Bronchial epithelial cell (primary cell): ENCODE measurements at regions not wholly inside any gene's neighbourhood (a gene's known extent, or its start where the extent isn't known, plus 50 kb on each side); places are given as distances from the start of the nearest gene placed in this dataset.

Experiments used
- DNase-seq: peaks from one replicate; pipeline ENCODE4 v3.0.0-alpha.2; 2010; ENCODE audit warnings: low read depth
- FAIRE-seq: peaks from 2 replicates; lab custom pipeline; 2011; peaks lifted over from hg19 to GRCh38; lab: Jason Lieb, UNC
- H3K27me3 ChIP-seq: 2 replicates; pipeline ENCODE4 v1.5.1; 2011; ENCODE audit warnings: low read length; ENCODE audit not compliant: control insufficient read depth, insufficient read depth
- H3K36me3 ChIP-seq: 2 replicates; pipeline ENCODE4 v1.5.1; 2011; ENCODE audit warnings: low read length; ENCODE audit not compliant: control insufficient read depth, insufficient read depth
- H3K4me3 ChIP-seq: 2 replicates; pipeline ENCODE4 v1.5.1; 2011; ENCODE audit warnings: mild to moderate bottlenecking, low read depth, low read length, control low read depth
- TF ChIP-seq, protein P1 (sequence below): IDR thresholded peaks from 2 replicates; pipeline ENCODE4 v1.5.1; 2011; ENCODE audit warnings: mild to moderate bottlenecking, moderate library complexity, low read length, control low read depth, inconsistent platforms; ENCODE audit not compliant: insufficient read depth, severe bottlenecking

- Histone ChIP-seq H3K27me3 (no peaks in the 10 kb centered on the region), H3K36me3 (no peaks in the 10 kb centered on the region), H3K4me3 (no peak overlapping the region)
- DNase-seq (no peak), FAIRE-seq (no peak)
- TF ChIP-seq, protein P1, sequence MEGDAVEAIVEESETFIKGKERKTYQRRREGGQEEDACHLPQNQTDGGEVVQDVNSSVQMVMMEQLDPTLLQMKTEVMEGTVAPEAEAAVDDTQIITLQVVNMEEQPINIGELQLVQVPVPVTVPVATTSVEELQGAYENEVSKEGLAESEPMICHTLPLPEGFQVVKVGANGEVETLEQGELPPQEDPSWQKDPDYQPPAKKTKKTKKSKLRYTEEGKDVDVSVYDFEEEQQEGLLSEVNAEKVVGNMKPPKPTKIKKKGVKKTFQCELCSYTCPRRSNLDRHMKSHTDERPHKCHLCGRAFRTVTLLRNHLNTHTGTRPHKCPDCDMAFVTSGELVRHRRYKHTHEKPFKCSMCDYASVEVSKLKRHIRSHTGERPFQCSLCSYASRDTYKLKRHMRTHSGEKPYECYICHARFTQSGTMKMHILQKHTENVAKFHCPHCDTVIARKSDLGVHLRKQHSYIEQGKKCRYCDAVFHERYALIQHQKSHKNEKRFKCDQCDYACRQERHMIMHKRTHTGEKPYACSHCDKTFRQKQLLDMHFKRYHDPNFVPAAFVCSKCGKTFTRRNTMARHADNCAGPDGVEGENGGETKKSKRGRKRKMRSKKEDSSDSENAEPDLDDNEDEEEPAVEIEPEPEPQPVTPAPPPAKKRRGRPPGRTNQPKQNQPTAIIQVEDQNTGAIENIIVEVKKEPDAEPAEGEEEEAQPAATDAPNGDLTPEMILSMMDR: no peak
Measured at GRCh38 chr11:23836981-23837380, 659.9 kb upstream of the LUZP2 start.

DNA sequence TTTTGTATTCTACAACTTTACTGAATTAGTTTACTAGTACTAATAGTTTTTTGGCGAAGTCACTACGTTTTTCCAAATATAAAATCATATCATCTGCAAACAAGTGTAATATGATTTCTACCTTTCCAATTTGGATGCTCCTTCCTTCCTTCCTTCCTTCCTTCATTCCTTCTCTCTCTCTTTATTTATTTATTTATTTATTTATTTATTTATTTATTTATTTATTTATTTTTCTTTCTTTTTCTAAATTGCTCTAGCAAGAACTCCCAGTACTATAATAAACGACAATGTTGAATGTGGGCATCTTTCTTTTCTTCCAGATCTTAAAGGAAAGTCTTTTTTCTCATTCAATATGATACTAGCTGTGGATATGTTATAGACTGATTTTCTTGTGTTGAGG lies 656.0 kb upstream of the LUZP2 start:
- no peak for FAIRE-seq
- Histone ChIP-seq H3K36me3 (no peaks in the 10 kb centered on the region), H3K4me3 (no peak overlapping the region), H3K27me3 (no peaks in the 10 kb centered on the region)
- TF ChIP-seq, protein P1: no peak
- DNase-seq: no peak

DNA sequence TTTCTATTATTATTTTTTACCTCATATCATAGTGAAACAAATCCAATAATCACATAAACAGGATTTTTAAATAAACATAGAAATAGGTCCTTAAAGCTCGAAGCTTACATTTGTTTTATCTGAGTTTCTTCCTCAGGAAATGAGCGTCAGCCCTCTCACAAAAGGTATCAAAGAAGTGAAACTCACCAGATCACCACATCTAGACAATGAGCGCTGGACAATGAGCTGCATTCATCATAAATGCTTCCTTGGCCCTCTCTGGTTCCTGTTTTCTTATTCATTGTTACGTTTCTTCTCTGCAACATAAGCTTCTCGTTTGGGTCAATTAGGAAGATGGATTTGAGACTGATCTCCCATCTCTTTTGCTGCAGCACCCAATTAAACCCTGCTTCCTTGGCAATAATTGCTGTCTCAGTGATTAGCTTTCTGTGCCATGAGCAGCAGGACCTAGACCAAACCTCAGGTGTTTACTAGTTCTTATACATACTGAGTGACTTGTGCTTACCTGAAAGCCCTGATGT lies 649.9 kb upstream of the LUZP2 start:
- DNase-seq: no peak
- H3K4me3 ChIP-seq: no peak overlapping the region
- H3K36me3 ChIP-seq: no peaks in the 10 kb centered on the region
- TF ChIP-seq, protein P1: no peak
- no peaks in the 10 kb centered on the region for H3K27me3 ChIP-seq
- no peak for FAIRE-seq

GRCh38 chr11:23851216-23851615 lies 645.6 kb upstream of the LUZP2 start:
- no peak for FAIRE-seq

DNA sequence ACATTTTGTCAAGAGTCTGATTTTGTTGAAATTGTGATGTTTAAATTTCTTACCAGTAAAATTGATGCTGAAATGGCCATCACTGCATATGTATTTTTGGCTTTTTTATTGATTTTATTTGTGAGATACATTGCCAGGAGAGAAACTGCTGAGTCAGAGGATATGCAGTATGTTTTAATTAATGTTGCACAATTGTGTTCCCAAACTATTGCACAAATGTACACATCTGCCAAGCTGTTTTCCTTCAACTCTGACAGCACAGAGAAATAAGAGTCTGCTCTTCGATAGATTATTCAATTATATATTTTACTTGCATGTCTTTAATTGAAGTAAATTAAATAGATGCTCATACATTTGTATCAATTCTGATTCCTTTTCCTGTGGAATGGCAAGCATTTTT lies 640.2 kb upstream of the LUZP2 start:
- TF ChIP-seq, protein P1: no peak
- H3K36me3 ChIP-seq: no peaks in the 10 kb centered on the region
- peak; percentile 58 for DNase-seq
- H3K27me3 ChIP-seq: no peaks in the 10 kb centered on the region
- H3K4me3 ChIP-seq: no peak overlapping the region
- FAIRE-seq: no peak

More at GRCh38 chr11:23851216-23851615, 645.6 kb upstream of the LUZP2 start:
- Histone ChIP-seq H3K36me3 (no peaks in the 10 kb centered on the region), H3K4me3 (no peak overlapping the region), H3K27me3 (no peaks in the 10 kb centered on the region)
- DNase-seq: no peak
- TF ChIP-seq, protein P1: no peak

DNA sequence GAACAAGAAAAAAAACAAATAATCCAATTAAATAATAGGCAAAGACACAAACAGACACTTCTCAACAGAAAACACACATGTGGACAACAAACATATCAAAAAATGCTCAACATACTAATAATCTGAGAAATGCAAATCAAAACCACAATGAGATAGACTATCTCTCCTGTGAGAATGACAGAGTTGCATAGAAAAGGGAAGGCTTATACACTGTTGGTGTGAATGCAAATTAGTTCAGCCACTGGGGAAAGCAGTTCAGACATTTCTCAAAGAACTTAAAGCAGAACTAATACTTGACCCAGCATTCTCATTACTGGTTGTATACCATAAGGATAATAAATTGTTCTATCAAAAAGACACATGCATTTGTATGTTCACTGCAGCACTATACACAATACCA lies 637.8 kb upstream of the LUZP2 start:
- FAIRE-seq (no peak), DNase-seq (no peak)
- H3K27me3 ChIP-seq: no peaks in the 10 kb centered on the region
- H3K36me3 ChIP-seq: no peaks in the 10 kb centered on the region
- TF ChIP-seq, protein P1: no peak
- no peak overlapping the region for H3K4me3 ChIP-seq
